Karpas-422 (cell line): ENCODE measurements at regions not wholly inside any gene's neighbourhood (a gene's known extent, or its start where the extent isn't known, plus 50 kb on each side); places are given as distances from the start of the nearest gene placed in this dataset.
"Not testable (repeated sequence)": the region's sequence is repeated elsewhere in the genome, so short reads cannot be mapped to it uniquely, and the experiment has no call there.

Source experiments
- DNase-seq: peaks from one replicate; pipeline ENCODE4 v3.0.0-alpha.2; 2015
- H2AFZ ChIP-seq: fragments of 200-600 bp; sonication (generic); 2 replicates; pipeline ENCODE4 v1.6.1; 2014; ENCODE audit warnings: antibody characterized with exemption, low read length, mixed read lengths
- H3K27ac ChIP-seq: fragments of 200-600 bp; sonication (generic); 2 replicates; pipeline ENCODE4 v1.5.1; 2014; ENCODE audit warnings: mild to moderate bottlenecking, low read length, moderate library complexity
- H3K27me3 ChIP-seq: fragments of 200-600 bp; sonication (generic); 2 replicates; pipeline ENCODE4 v1.6.1; 2014; ENCODE audit warnings: low read length, mixed read lengths
- H3K36me3 ChIP-seq: fragments of 200-600 bp; sonication (generic); 2 replicates; pipeline ENCODE4 v1.6.1; 2014; ENCODE audit warnings: low read length, mixed read lengths; ENCODE audit not compliant: insufficient read depth
- H3K4me1 ChIP-seq: fragments of 200-600 bp; sonication (generic); 2 replicates; pipeline ENCODE4 v1.6.1; 2014; ENCODE audit warnings: mild to moderate bottlenecking, low read length, mixed read lengths
- H3K4me2 ChIP-seq: fragments of 200-600 bp; sonication (generic); 2 replicates; pipeline ENCODE4 v1.6.1; 2014; ENCODE audit warnings: low read length, low read depth, mild to moderate bottlenecking; ENCODE audit not compliant: poor library complexity, severe bottlenecking
- H3K4me3 ChIP-seq: fragments of 200-600 bp; sonication (generic); 2 replicates; pipeline ENCODE4 v1.5.1; 2014; ENCODE audit warnings: mild to moderate bottlenecking, antibody characterized with exemption, low read length, mixed read lengths
- H3K79me2 ChIP-seq: fragments of 200-600 bp; sonication (generic); 2 replicates; pipeline ENCODE4 v1.6.1; 2014; ENCODE audit warnings: mild to moderate bottlenecking, low read length, mixed read lengths
- H3K9ac ChIP-seq: fragments of 200-600 bp; sonication (generic); 2 replicates; pipeline ENCODE4 v1.6.0; 2014; ENCODE audit warnings: low read length
- H3K9me2 ChIP-seq: fragments of 200-600 bp; sonication (generic), shearing (Covaris generic); replicated peaks from 2 replicates; pipeline ENCODE4 v1.6.0; 2014; ENCODE audit warnings: mild to moderate bottlenecking, low read length, moderate library complexity; ENCODE audit not compliant: insufficient read depth
- H3K9me3 ChIP-seq: fragments of 300-700, 200-600 bp; sonication (generic); 2 replicates; pipeline ENCODE4 v1.6.1; 2014; ENCODE audit warnings: low read length, mixed read lengths
- H4K20me1 ChIP-seq: fragments of 200-600 bp; sonication (generic); 2 replicates; pipeline ENCODE4 v1.6.1; 2014; ENCODE audit warnings: mild to moderate bottlenecking, antibody characterized with exemption, low read length, low read depth; ENCODE audit not compliant: insufficient read depth

- not testable (repeated sequence) for H3K27ac ChIP-seq, H3K36me3 ChIP-seq, H3K4me1 ChIP-seq, H3K27me3 ChIP-seq, H3K4me2 ChIP-seq, H3K9me2 ChIP-seq, H3K4me3 ChIP-seq, H3K9me3 ChIP-seq, H3K79me2 ChIP-seq, H3K9ac ChIP-seq, DNase-seq, H2AFZ ChIP-seq, H4K20me1 ChIP-seq
Measured at GRCh38 chr2:91567546-91568335, 2876.3 kb downstream of the RPIA start.

- H3K36me3 ChIP-seq, DNase-seq, H4K20me1 ChIP-seq, H3K9me2 ChIP-seq, H3K9ac ChIP-seq, H3K4me2 ChIP-seq, H2AFZ ChIP-seq, H3K79me2 ChIP-seq, H3K4me3 ChIP-seq, H3K4me1 ChIP-seq, H3K27ac ChIP-seq, H3K27me3 ChIP-seq, H3K9me3 ChIP-seq: not testable (repeated sequence)
Measured at GRCh38 chr2:91568391-91569338, 2877.2 kb downstream of the RPIA start.

GRCh38 chr2:91571239-91571923 is 2879.9 kb downstream of the RPIA start:
- not testable (repeated sequence) for H3K79me2 ChIP-seq, H3K9ac ChIP-seq, H3K4me3 ChIP-seq, H3K4me1 ChIP-seq, H2AFZ ChIP-seq, H4K20me1 ChIP-seq, DNase-seq, H3K36me3 ChIP-seq, H3K27ac ChIP-seq, H3K9me3 ChIP-seq, H3K4me2 ChIP-seq, H3K27me3 ChIP-seq, H3K9me2 ChIP-seq

GRCh38 chr2:91573018-91573417 is 2881.5 kb downstream of the RPIA start:
- not testable (repeated sequence) for H3K4me1 ChIP-seq, H3K36me3 ChIP-seq, H3K27me3 ChIP-seq, H3K9ac ChIP-seq, H4K20me1 ChIP-seq, DNase-seq, H3K27ac ChIP-seq, H3K9me3 ChIP-seq, H3K4me2 ChIP-seq, H3K4me3 ChIP-seq, H3K79me2 ChIP-seq, H3K9me2 ChIP-seq, H2AFZ ChIP-seq

- not testable (repeated sequence) for H3K9me2 ChIP-seq, H3K4me3 ChIP-seq, H3K27me3 ChIP-seq, H3K4me1 ChIP-seq, H3K27ac ChIP-seq, H3K9me3 ChIP-seq, H3K36me3 ChIP-seq, H3K9ac ChIP-seq, H2AFZ ChIP-seq, H3K4me2 ChIP-seq, H3K79me2 ChIP-seq, H4K20me1 ChIP-seq, DNase-seq
Measured at GRCh38 chr2:91573755-91574154, 2882.3 kb downstream of the RPIA start.

DNA sequence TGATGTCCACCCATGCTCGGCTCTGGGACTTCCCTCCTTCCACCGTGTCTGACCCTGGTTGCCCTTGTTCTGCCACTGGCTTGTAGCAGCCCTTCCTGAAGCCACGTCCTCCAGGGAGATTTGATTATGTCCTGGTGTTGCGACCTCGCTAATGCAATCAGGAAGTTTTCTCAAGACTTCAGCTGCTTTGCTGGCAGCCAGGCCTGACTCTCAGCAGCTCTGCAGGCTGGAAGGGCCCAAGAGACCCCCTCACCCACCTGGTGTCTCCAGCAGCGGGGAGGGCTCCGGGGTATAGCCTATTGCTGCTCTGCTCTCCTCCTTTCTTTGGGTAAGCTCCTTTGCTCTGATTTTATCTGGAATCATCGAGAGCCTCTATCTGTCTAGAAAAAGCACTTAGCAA is 2882.8 kb downstream of the RPIA start:
- not testable (repeated sequence) for H3K4me2 ChIP-seq, H3K27ac ChIP-seq, H3K9me2 ChIP-seq, H3K36me3 ChIP-seq, H4K20me1 ChIP-seq, H3K9me3 ChIP-seq, H3K4me1 ChIP-seq, DNase-seq, H2AFZ ChIP-seq, H3K9ac ChIP-seq, H3K79me2 ChIP-seq, H3K27me3 ChIP-seq, H3K4me3 ChIP-seq

GRCh38 chr2:91575701-91576100 is 2884.2 kb downstream of the RPIA start:
- H4K20me1 ChIP-seq, H2AFZ ChIP-seq, H3K9ac ChIP-seq, H3K36me3 ChIP-seq, H3K4me1 ChIP-seq, H3K27ac ChIP-seq, H3K27me3 ChIP-seq, H3K4me2 ChIP-seq, H3K9me2 ChIP-seq, H3K9me3 ChIP-seq, DNase-seq, H3K4me3 ChIP-seq, H3K79me2 ChIP-seq: not testable (repeated sequence)

DNA sequence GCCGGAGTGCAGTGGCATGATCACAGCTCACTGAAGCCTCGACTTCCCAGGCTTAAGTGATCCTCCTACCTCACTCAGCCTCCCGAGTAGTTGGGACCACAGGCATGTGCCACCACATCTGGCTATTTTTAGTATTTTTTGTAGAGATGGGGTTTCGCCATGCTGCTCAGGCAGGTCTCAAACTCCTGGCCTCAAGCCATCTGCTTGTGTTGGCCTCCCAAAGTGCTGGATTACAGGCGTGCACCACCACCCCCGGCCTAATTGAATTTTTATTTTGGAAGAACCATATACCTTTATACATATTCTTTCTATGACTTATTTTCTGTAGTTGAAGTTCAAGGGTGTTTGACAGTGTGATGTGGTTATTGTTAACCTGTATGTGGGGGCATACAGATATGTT is 2885.9 kb downstream of the RPIA start:
- H3K4me1 ChIP-seq, DNase-seq: not testable (repeated sequence)

More for the DNA sequence above, 2885.9 kb downstream of the RPIA start:
- not testable (repeated sequence) for H3K9me2 ChIP-seq, H3K79me2 ChIP-seq, H3K27ac ChIP-seq, H3K36me3 ChIP-seq, H3K9me3 ChIP-seq, H3K27me3 ChIP-seq, H2AFZ ChIP-seq, H4K20me1 ChIP-seq, H3K4me2 ChIP-seq, H3K4me3 ChIP-seq, H3K9ac ChIP-seq
